SKM-1 (cell line): ENCODE measurements at regions not wholly inside any gene's neighbourhood (a gene's known extent, or its start where the extent isn't known, plus 50 kb on each side); places are given as distances from the start of the nearest gene placed in this dataset.
A peak's percentile ranks its signal among the peaks of the same experiment; 100 is the strongest.

Source experiments
- DNase-seq: peaks from one replicate; lab custom pipeline; 2025; ENCODE audit not compliant: unreplicated experiment; lab: John Stamatoyannopoulos, UW

DNA sequence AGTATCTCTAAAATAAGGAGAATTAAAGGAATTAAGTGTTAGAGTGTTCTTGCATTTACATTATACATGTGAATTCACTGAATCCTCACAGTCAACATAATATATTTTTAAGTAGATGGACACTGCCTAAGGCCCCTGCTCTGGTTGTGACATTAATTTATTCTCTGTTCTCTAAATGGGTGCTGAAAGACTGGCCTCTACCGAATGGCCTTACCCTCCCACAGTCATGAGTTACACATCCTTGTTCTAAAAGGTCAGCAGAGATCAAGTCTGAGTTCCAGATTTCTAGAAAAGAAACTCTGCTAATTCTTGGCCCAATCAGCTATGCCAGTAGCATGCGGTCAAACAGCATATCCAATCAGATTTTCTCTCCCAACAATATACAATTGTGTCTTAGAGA, 193.2 kb downstream of the TM2D1 start:
- no peak for DNase-seq

GRCh38 chr1:61523893-61524605, 200.9 kb downstream of the TM2D1 start:
- DNase-seq: no peak

GRCh38 chr1:61523229-61523628, 201.7 kb downstream of the TM2D1 start:
- DNase-seq: no peak

- DNase-seq: peak; percentile 33
Observed at GRCh38 chr1:61520401-61520800, 204.5 kb downstream of the TM2D1 start.

DNA sequence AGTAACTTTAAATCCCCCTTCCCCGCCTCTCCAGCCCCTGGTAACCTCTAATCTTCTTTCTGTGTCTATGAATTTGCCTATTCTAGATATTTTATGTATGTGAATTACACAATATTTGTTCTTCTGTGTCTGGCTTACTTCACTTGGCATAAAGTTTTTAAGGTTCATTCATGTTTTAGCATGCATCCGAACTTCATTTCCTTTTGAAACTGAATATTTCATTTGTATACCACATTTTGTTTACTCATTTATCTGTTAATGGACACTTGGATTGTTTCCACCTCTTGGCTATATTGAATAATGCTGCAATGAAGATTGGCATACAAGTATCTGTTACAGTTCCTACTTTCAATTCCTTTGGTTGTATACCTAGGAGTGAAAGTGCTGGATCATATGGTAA, 205.3 kb downstream of the TM2D1 start:
- DNase-seq: no peak

GRCh38 chr1:61518670-61519400, 206.1 kb downstream of the TM2D1 start:
- no peak for DNase-seq

- DNase-seq: no peak
Observed at GRCh38 chr1:61517345-61517744, 207.6 kb downstream of the TM2D1 start.

GRCh38 chr1:61515096-61515495, 209.8 kb downstream of the TM2D1 start:
- no peak for DNase-seq
